WERI-Rb-1 (cell line): ENCODE measurements at regions not wholly inside any gene's neighbourhood (a gene's known extent, or its start where the extent isn't known, plus 50 kb on each side); places are given as distances from the start of the nearest gene placed in this dataset.
A peak's percentile ranks its signal among the peaks of the same experiment; 100 is the strongest.

Source experiments
- DNase-seq: peaks from one replicate; pipeline ENCODE4 v3.0.0-alpha.2; 2020
- H3K27ac ChIP-seq: fragments of 250-450 bp; sonication (Bioruptor Pico); 2 replicates; pipeline ENCODE4 v1.5.1; 2020; ENCODE audit warnings: mild to moderate bottlenecking, moderate library complexity
- H3K27me3 ChIP-seq: fragments of 250-450 bp; sonication (Bioruptor Pico); 2 replicates; pipeline ENCODE4 v1.5.1; 2021; ENCODE audit warnings: mild to moderate bottlenecking, low read depth, moderate library complexity; ENCODE audit not compliant: insufficient read depth, severe bottlenecking
- H3K36me3 ChIP-seq: fragments of 250-450 bp; sonication (Bioruptor Pico); 2 replicates; pipeline ENCODE4 v1.5.1; 2020; ENCODE audit warnings: mild to moderate bottlenecking, moderate library complexity
- H3K4me3 ChIP-seq: 2 replicates; pipeline ENCODE4 v1.5.1; 2011; ENCODE audit warnings: low read depth, mild to moderate bottlenecking, control low read depth, low read length
- H3K9me3 ChIP-seq: fragments of 250-450 bp; sonication (Bioruptor Pico); 2 replicates; pipeline ENCODE4 v1.5.1; 2021; ENCODE audit warnings: mild to moderate bottlenecking, moderate library complexity; ENCODE audit not compliant: severe bottlenecking
- TF ChIP-seq, protein P1 (sequence below): IDR thresholded peaks from 2 replicates; pipeline ENCODE4 v1.5.1; 2011; ENCODE audit warnings: low read depth, mild to moderate bottlenecking, control low read depth, inconsistent platforms, low read length

DNA sequence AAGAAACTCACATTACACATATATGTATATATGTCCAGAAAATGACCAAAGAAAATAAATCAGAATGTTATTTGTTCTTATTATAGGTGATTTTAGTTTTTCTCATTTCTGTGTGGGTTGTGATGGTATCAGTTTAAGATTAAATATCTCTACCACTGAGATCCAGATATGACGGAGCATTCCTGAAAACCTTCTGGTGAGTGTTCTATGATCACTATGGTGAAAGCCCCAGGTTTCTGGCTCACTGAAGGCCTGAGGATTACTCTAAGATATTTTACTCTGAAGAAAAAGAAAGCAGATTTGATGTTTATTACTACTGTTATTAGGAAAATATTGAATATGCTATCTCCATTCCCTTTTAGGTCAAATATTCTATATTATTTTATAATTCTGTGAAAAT, 62.8 kb upstream of the L3MBTL3 start:
- Histone ChIP-seq H3K36me3 (no peaks in the 10 kb centered on the region), H3K27me3 (no peaks in the 10 kb centered on the region), H3K4me3 (no peak overlapping the region), H3K9me3 (no peaks in the 10 kb centered on the region), H3K27ac (no peak overlapping the region)
- DNase-seq: no peak
- TF ChIP-seq, protein P1, sequence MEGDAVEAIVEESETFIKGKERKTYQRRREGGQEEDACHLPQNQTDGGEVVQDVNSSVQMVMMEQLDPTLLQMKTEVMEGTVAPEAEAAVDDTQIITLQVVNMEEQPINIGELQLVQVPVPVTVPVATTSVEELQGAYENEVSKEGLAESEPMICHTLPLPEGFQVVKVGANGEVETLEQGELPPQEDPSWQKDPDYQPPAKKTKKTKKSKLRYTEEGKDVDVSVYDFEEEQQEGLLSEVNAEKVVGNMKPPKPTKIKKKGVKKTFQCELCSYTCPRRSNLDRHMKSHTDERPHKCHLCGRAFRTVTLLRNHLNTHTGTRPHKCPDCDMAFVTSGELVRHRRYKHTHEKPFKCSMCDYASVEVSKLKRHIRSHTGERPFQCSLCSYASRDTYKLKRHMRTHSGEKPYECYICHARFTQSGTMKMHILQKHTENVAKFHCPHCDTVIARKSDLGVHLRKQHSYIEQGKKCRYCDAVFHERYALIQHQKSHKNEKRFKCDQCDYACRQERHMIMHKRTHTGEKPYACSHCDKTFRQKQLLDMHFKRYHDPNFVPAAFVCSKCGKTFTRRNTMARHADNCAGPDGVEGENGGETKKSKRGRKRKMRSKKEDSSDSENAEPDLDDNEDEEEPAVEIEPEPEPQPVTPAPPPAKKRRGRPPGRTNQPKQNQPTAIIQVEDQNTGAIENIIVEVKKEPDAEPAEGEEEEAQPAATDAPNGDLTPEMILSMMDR: no peak

DNA sequence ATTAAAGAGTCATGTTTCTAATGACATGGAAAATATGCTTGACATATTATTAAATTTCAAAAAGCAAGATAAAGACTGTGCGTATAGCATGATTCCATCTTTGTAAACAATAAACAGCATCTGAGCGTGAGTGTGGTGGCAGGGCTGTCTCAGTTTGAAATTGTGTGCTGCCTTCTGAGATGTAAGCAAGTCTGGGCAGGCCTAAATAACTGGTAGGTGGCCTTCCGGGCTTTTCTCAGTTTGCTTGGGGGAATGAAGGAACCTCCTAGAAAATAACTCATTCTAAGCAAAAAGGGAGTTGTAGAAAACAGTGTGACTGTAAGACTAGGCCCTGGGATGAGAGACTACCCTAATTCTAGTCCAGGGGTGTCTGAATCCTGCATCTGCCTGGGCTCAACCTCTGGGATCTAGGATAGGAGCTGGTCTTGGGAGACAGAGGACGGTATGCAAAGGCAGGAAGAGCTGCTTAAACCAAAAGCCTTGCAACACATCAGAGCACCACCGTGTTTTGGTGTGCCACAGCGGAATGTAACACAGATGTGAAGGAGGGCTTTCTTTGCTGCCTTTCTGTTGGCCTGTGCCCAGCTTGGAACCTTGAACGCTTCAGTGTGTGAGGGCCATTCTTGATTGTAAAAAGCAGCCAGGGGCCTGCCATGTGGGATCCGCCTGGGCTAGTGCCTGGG, 63.5 kb upstream of the L3MBTL3 start:
- Histone ChIP-seq H3K4me3 (no peak overlapping the region), H3K36me3 (no peaks in the 10 kb centered on the region), H3K27me3 (no peaks in the 10 kb centered on the region), H3K27ac (no peak overlapping the region), H3K9me3 (no peaks in the 10 kb centered on the region)
- no peak for DNase-seq
- TF ChIP-seq, protein P1: no peak

DNA sequence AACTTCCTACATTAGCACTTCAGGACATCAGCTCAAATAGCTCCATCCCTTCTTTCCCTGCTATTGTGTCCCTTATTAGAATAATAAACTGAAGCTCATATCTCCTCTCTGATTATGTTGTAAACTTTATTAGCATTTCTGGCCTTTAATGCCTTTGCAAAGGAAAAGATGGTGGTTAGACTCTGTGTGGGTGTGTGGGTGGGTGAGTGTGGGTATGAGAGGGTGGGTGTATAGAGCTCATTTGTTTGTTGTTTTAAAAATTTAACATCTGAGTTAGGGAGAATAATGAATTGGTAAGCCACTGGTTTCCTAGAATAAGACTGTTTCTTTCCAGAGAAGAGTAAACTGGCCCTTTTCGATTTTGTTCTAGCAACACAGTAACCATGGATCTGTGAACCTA, 70.6 kb upstream of the L3MBTL3 start:
- Histone ChIP-seq H3K27ac (no peak overlapping the region), H3K36me3 (no peaks in the 10 kb centered on the region), H3K9me3 (no peaks in the 10 kb centered on the region), H3K27me3 (no peaks in the 10 kb centered on the region), H3K4me3 (no peak overlapping the region)
- TF ChIP-seq, protein P1: no peak
- DNase-seq: no peak

DNA sequence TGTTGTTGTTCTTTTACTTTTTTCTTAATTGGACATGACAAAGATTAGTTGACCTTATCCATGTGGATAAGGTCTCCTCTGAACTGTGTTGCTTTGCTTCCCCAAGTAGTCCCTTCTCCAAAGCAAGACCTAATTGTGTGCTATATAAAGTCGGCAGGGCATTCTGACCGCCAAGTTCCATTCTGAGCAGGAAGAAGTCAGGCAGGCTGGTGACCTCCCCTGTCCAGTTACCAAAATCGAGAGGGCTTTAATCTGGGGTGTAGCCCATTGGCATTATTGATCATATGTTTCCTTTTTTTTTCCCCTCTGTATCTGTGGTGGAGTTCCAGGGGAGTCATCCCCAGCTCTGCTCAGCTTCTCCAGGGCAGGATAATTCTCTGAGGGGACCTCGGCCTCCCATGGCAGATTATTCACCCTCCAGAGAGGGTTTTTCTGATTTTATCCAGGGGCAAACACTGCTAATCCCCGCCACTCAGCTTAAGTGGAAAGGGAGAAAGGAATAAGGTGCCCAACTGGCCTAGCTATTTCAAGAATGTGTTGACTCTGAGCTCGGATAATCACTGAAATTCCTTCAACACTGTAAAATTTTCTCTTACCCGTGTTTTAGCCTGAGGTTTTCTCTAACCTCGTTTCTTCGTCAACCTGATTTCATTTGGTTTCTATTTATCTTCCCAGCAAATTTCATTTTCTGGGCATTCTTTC, 71.8 kb upstream of the L3MBTL3 start:
- Histone ChIP-seq H3K36me3 (no peaks in the 10 kb centered on the region), H3K27ac (no peak overlapping the region), H3K9me3 (no peaks in the 10 kb centered on the region), H3K4me3 (no peak overlapping the region), H3K27me3 (no peaks in the 10 kb centered on the region)
- TF ChIP-seq, protein P1: no peak
- peak; percentile 40 for DNase-seq

DNA sequence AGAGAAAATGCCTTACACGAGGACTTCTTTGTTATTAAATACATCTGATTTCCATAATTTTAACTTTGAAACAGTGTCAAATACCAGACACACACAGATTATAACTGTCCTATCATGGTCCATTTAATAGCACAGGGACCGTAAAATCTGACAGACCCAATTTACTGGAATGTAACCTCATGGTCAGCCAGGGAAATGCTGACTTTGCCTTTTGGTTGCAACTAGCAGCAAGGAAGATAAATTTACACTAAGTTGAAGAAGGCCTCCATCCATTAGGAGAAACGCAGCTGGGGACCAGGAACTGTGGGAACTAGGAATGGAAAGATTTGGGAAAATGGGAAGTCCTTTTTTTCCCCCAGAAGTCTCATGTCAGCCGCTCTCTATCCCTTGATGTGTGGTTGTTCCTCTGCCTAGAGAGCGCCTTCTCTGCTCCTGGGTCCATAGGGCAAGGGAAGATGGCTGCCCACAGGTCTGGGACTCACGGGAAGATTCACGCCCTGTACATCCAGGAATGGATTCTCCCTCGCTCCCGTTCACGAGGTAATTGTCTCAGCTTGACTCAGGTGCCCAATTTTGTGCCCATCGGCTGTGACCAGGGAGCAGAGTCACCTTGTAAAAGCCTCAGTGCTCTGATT, 74.6 kb upstream of the L3MBTL3 start:
- no peak for DNase-seq
- no peaks in the 10 kb centered on the region for H3K27me3 ChIP-seq
- no peaks in the 10 kb centered on the region for H3K36me3 ChIP-seq
- H3K9me3 ChIP-seq: no peaks in the 10 kb centered on the region
- no peak overlapping the region for H3K27ac ChIP-seq
- TF ChIP-seq, protein P1: no peak
- H3K4me3 ChIP-seq: no peak overlapping the region
